ENCODE measurements at regions not wholly inside any gene's neighbourhood (a gene's known extent, or its start where the extent isn't known, plus 50 kb on each side); places are given as distances from the start of the nearest gene placed in this dataset.

GRCh38 chr12:94062796-94063635, 85.4 kb upstream of the PLXNC1 start:
- no peak for DNase-seq (ENCODE audit: low read depth in 2 of 2)

DNA sequence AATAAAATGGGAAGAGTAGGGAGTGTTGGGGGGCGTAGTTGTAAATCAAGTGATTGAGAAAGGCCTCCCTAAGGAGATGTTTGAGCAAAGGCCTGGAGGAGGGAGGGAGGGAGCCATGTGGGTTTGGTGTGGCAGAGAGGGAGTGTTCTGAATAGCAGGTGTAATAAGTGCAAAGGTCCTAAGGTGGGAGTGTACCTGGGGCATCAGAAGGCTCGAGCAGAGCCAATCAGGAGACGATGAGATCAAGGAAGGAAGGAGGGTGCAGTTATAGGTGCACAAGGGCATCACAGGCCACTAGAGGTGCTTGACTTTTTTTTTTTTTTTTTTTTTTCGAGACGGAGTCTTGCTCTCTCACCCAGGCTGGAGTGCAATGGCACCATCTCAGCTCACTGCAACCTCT, 77.9 kb upstream of the PLXNC1 start:
- no peak for DNase-seq (ENCODE audit: low read depth in 2 of 2)

DNA sequence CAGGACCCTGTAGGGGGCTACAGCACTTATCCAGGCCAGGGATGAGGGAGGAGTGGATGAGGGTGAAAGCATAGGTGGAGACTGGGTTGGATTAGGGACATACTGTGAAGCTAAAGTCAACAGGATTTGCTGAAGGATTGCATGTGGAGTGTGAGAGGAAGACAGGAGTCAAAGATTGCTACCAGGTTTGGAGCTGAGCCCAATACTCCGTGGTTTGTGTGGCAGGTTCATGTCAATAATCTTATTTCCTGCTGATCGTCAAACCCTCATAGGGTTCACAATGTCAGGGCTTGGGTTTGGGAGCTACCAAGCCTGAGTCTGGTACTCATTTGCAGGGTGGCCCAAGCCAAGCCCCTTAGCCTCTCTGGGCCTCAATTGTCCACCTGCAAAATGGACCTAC, 77.1 kb upstream of the PLXNC1 start:
- DNase-seq (ENCODE audit: low read depth in 2 of 2) = no peak

DNA sequence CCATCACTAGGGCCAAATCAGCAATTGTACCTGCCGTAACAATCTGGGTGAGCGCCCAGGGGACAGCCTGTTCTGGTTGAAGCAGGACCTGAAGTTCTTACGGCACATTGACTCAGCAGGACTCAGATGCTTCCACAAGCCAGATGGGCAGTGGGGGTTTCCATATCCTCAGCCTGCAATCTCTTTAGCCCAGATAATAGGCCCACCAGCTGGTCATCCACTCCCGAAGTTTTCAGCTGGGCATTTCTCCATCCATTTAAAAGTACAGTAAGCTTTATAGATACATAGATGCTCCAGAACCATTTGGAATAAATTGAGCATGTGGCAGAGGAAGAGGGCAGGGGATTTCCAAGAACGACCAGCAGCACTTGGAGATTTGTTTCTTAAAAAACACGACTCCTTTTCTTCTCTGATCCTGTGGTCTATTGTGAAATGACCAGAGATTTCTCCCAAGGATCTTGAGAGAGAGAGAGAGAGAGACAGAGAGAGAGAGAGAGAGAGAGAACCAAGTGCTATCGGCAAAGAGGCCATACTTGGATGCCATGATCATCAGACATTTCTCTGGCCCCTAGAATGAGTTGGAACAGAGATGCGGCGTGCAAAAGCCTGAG, 74.8 kb upstream of the PLXNC1 start:
- DNase-seq (ENCODE audit: low read depth in 2 of 2) = no peak

DNA sequence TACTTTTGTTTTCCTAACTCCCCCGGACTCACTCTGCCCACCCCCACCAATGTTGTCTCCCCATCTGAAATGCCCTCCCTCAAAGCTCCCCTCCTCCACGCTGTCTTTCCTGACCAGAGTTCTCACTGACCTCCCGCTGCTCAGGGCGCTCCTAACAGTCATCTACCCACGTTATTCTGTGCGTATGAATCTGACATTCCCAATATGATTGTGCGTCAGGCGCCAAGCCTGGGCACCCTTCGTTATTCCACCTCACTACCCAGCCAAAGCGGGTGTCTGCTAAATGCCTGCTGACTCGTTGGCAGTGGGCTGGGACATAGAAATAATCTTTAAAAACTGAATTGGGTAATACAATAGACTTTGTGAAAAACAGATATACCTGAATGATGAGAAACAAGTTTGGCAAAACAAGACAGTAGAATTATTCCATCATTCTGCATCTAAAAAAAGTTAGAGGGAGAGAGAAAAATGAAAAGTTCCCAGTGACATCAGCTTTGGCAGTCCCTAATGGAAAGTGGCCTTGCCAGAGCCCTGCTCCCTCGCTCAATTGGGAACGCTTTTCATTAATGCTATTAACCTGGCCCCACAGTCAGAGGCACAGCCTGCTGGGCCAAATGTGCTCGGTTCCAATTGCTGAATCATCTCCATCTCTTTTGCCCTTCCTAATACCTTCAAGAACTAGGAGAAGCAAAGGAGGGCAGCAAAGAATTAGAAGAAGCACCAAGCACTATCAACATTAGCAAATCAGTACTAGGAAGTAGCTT, 74.0 kb upstream of the PLXNC1 start:
- DNase-seq (ENCODE audit: low read depth in 2 of 2) = peak in 1 of 2 donors; percentile 37

DNA sequence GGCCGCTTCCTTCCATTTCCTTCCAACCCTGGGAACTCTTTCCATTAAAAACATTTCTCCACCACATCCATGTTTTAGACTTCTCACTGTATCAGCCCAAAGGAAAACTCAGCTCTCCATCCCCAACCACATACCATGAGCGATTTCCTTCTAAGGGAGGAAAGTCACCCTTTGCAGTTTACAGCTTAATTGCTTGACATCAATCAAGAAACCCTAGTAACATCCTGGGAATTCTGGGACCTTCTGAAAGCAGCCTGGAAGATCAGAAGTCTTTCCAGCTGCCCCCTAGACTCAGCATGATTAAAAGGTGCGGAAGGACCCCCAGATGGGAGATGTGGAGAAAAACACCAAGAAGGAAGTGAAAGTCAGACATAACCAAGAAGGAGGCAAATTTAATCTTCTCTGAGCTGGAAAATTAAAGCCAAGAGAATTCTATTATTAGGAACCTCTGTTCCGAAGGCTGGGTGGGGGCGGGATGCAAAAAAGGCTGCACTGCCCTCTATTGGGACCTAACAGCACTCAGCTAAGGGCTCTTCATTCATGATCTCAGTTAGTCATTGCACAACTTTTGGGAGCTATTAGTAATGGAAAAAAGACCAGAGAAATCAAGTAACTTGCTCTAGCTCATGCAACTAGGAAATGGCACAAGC, 73.3 kb upstream of the PLXNC1 start:
- peak; percentile 37 to 51 for DNase-seq (ENCODE audit: low read depth in 2 of 2)

GRCh38 chr12:94077209-94077608, 71.2 kb upstream of the PLXNC1 start:
- no peak for DNase-seq (ENCODE audit: low read depth in 2 of 2)

DNA sequence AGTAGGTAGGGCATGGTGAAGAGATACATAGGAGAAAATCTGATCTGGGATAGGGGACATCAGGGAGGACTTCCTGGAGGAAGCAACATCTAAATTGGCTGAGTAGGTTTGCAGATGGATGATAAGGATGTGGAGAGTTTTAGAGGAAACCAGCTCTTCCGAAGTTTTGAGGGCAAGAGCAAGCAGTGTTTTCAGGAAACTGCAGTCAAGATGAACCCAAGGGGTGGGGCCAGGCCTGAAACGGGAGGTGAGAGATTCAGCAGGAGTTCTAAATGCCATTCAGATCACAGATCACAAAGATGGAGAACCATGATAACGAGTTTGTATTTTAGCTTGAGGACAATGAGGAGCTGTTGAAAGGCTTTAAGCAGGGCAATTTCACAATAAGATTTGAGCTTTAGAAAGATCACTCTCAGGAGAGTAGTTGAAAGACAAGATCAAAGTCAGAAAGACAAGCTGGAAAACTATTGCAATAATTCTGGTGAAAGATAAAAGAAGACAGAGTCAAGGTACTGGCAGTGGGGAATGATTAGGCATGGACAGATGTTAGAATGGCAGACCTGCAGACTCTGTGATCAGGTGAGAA, 70.1 kb upstream of the PLXNC1 start:
- DNase-seq (ENCODE audit: low read depth in 2 of 2) = no peak

GRCh38 chr12:94078736-94079509, 69.5 kb upstream of the PLXNC1 start:
- no peak for DNase-seq (ENCODE audit: low read depth in 2 of 2)

- DNase-seq (ENCODE audit: low read depth in 2 of 2) = no peak
These were observed 68.6 kb upstream of the PLXNC1 start for GRCh38 chr12:94079566-94080340.

- DNase-seq (ENCODE audit: low read depth in 2 of 2) = no peak
These were observed 67.9 kb upstream of the PLXNC1 start for GRCh38 chr12:94080341-94081009.

DNA sequence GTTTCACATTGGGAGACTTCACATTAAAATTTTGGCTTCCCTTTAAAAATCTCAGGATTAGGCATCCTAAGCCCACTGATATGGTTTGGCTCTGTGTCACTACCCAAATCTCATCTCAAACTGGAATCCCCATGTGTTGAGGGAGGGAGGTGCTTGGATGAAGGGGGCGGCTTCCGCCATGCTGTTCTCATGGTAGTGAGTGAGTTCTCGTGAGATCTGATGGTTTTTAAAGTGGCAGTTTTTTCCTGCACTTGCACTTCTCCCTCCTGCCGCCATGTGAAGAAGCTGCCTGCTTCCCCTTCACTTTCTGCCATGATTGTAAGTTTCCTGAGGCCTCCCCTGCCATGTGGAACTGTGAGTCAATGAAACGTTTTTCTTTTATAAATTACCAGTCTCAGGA, 65.7 kb upstream of the PLXNC1 start:
- DNase-seq (ENCODE audit: low read depth in 2 of 2) = no peak

GRCh38 chr12:94089891-94090290, 58.5 kb upstream of the PLXNC1 start:
- no peak for DNase-seq (ENCODE audit: low read depth in 2 of 2)

DNA sequence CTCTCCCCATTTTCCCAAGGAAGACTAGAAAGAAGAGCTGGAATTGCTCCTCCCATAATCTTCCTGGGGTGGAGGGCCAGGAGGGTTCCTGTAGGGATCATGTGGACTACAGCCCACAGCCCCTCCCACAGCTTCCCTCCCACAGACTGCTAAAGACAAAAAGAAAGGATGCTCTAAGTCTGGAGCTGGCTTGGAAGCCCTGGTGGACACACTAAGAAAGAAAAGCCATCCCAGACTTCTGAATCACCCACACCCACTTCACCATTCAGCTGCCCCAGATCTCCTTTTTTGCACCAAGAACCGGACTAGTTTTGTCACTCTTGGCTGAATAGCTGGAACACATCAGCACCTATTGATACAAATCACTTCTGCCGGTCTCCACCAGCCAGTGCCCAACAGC, 56.8 kb upstream of the PLXNC1 start:
- DNase-seq (ENCODE audit: low read depth in 2 of 2) = no peak

DNA sequence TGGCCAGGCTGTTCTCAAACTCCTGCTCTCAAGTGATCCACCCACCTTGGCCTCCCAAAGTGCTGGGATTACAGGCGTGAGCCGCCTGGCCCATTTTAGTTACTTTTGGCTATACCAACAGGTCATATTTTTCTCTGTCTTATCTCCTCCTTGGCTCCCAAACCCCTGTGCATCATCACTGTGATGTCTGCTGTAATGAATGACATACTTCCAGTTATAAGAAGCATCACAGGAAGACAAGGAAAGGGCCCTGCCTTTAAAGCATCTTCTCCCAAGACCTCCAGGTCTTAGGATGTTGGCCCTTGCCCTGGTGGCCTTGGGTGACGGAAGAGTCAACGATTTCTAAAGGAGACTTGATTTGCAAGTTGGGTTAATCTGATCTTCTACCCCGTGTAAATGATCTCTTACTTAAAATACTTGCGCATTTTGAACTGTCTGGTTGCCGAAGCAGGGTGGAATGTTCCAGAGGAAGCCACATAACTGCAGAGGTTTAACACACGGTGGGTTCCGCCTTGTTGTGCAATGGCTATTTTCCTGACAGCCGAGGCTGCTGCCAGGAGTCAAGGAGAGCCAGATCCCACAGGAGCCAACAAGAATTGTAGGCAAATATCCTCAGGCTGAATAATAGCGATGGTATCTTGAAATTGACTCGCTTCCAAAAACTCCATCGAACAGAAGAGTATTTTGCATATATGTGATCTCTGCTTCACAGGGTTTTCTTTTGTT, 55.7 kb upstream of the PLXNC1 start:
- no peak for DNase-seq (ENCODE audit: low read depth in 2 of 2)

GRCh38 chr12:94094700-94095099, 53.7 kb upstream of the PLXNC1 start:
- no peak for DNase-seq (ENCODE audit: low read depth in 2 of 2)

DNA sequence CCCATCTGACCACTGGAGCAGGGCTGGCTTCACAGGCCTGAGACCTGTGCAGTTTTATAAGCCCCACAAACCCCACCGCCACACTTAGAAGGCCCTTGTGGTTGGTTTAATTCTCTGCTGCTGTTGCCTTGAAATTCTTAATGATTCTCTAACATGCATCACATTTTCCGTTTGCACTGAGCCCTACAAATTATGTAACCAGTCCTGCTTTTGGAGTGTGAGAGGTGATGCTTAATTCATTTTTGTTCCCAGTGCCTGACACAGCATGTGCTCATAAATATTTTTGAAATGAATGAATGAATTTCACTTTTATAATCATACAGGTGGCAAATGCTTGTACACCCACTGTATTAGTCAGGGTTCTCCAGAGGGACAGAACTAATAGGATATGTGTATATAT, 52.8 kb upstream of the PLXNC1 start:
- DNase-seq (ENCODE audit: low read depth in 2 of 2) = no peak

GRCh38 chr12:94098466-94098865, 49.9 kb upstream of the PLXNC1 start:
- no peak for DNase-seq (ENCODE audit: low read depth in 2 of 2)
